GM11168 (cell line): ENCODE measurements at regions not wholly inside any gene's neighbourhood (a gene's known extent, or its start where the extent isn't known, plus 50 kb on each side); places are given as distances from the start of the nearest gene placed in this dataset.
"Not testable (repeated sequence)": the region's sequence is repeated elsewhere in the genome, so short reads cannot be mapped to it uniquely, and the experiment has no call there.

Experiments
- in situ Hi-C: fragments of 300-500 bp; cut with MboI; formaldehyde crosslinking; loops from one replicate; pipeline ENCODE4 v1.12.0; 2022; ENCODE audit warnings: low sequenced_read_pairs; ENCODE audit not compliant: unreplicated experiment

- in situ Hi-C loops: no loop called here
These were observed 319.0 kb downstream of the CNTN3 start for GRCh38 chr3:74295479-74295878.

GRCh38 chr3:74288761-74289160 lies 325.7 kb downstream of the CNTN3 start:
- in situ Hi-C loops: no loop called here

- in situ Hi-C loops: no loop called here
These were observed 326.9 kb downstream of the CNTN3 start for GRCh38 chr3:74287557-74287956.

GRCh38 chr3:74282202-74282601 lies 332.3 kb downstream of the CNTN3 start:
- in situ Hi-C loops: no loop called here

GRCh38 chr3:74281705-74282104 lies 332.8 kb downstream of the CNTN3 start:
- in situ Hi-C loops: no loop called here

GRCh38 chr3:74273555-74274402 lies 340.7 kb downstream of the CNTN3 start:
- in situ Hi-C loops: no loop called here

- in situ Hi-C loops: no loop called here
These were observed 341.4 kb downstream of the CNTN3 start for GRCh38 chr3:74273091-74273490.

GRCh38 chr3:74271541-74271940 lies 342.9 kb downstream of the CNTN3 start:
- in situ Hi-C loops: no loop called here

- in situ Hi-C loops: no loop called here
These were observed 344.8 kb downstream of the CNTN3 start for GRCh38 chr3:74269689-74270088.

- in situ Hi-C loops: no loop called here
These were observed 345.7 kb downstream of the CNTN3 start for GRCh38 chr3:74268753-74269152.

GRCh38 chr3:74267588-74268184 lies 346.8 kb downstream of the CNTN3 start:
- in situ Hi-C loops: no loop called here

- in situ Hi-C loops: no loop called here
These were observed 347.3 kb downstream of the CNTN3 start for GRCh38 chr3:74267131-74267530.

GRCh38 chr3:74265069-74265468 lies 349.4 kb downstream of the CNTN3 start:
- in situ Hi-C loops: no loop called here

- in situ Hi-C loops: no loop called here
These were observed 351.4 kb downstream of the CNTN3 start for GRCh38 chr3:74263031-74263430.

GRCh38 chr3:74233091-74233490 lies 381.4 kb downstream of the CNTN3 start:
- in situ Hi-C loops: no loop called here

- in situ Hi-C loops: no loop called here
These were observed 397.0 kb downstream of the CNTN3 start for GRCh38 chr3:74217467-74217866.

- in situ Hi-C loops: no loop called here
These were observed 400.2 kb downstream of the CNTN3 start for GRCh38 chr3:74214286-74214685.

GRCh38 chr3:74210739-74211138 lies 403.7 kb downstream of the CNTN3 start:
- in situ Hi-C loops: no loop called here

- in situ Hi-C loops: no loop called here
These were observed 413.5 kb downstream of the CNTN3 start for GRCh38 chr3:74200952-74201351.

- in situ Hi-C loops: not testable (repeated sequence)
These were observed 435.8 kb downstream of the CNTN3 start for GRCh38 chr3:74178664-74179063.

GRCh38 chr3:74173090-74173489 lies 441.4 kb downstream of the CNTN3 start:
- in situ Hi-C loops: no loop called here

- in situ Hi-C loops: no loop called here
These were observed 446.5 kb downstream of the CNTN3 start for GRCh38 chr3:74167926-74168325.
